ENCODE measurements at regions not wholly inside any gene's neighbourhood (a gene's known extent, or its start where the extent isn't known, plus 50 kb on each side); places are given as distances from the start of the nearest gene placed in this dataset.
A peak's percentile ranks its signal among the peaks of the same experiment; 100 is the strongest.
"Not testable (repeated sequence)": the region's sequence is repeated elsewhere in the genome, so short reads cannot be mapped to it uniquely, and the experiment has no call there.

GRCh38 chr20:23140991-23141390 is 54.9 kb upstream of the CD93 start:
- no peaks in the 10 kb centered on the region for H3K27me3 ChIP-seq
- no peak for TF ChIP-seq CTCF (IDR thresholded peaks at IDR 0.05)
- no peaks in the 10 kb centered on the region for H3K9me3 ChIP-seq
- DNase-seq (peak in 1 of 4 donors; percentile 34), ATAC-seq (no peak)
- H3K4me1 ChIP-seq, result peaks cover 14 to 88% of the 10 kb centered on the region in 2 donors
- H3K4me3 ChIP-seq, result no peak overlapping the region
- no peaks in the 10 kb centered on the region for H3K36me3 ChIP-seq
- peak overlapping the region in 1 of 2 donors; percentile 94 for H3K27ac ChIP-seq
- intact Hi-C loops (cut with DNase I), result no loop called here

- H3K9me3 ChIP-seq; H3K4me3 ChIP-seq; intact Hi-C loops (cut with DNase I); H3K27me3 ChIP-seq; H3K27ac ChIP-seq; DNase-seq; ATAC-seq; H3K36me3 ChIP-seq: not testable (repeated sequence)
- H3K4me1 ChIP-seq, result peaks cover 13 to 88% of the 10 kb centered on the region in 2 donors
Observed at GRCh38 chr20:23139984-23140383, 53.9 kb upstream of the CD93 start.

- Histone ChIP-seq H3K4me3 (no peak overlapping the region), H3K4me1 (peaks cover 10 to 88% of the 10 kb centered on the region in 2 donors), H3K36me3 (no peaks in the 10 kb centered on the region), H3K27ac (no peak overlapping the region), H3K27me3 (no peaks in the 10 kb centered on the region), H3K9me3 (no peaks in the 10 kb centered on the region)
- ATAC-seq (no peak), DNase-seq (peak in 1 of 4 donors; percentile 16)
- intact Hi-C loops (cut with DNase I), result no loop called here
- TF ChIP-seq CTCF (IDR thresholded peaks at IDR 0.05), result no peak
Observed at GRCh38 chr20:23139524-23139923, 53.4 kb upstream of the CD93 start.

GRCh38 chr20:23138682-23139081 is 52.6 kb upstream of the CD93 start:
- DNase-seq, result peak in 1 of 4 donors; percentile 14
- intact Hi-C loops (cut with DNase I), result no loop called here
- Histone ChIP-seq H3K9me3 (no peaks in the 10 kb centered on the region), H3K36me3 (no peaks in the 10 kb centered on the region), H3K27me3 (no peaks in the 10 kb centered on the region), H3K4me1 (peaks cover 10 to 88% of the 10 kb centered on the region in 2 donors), H3K4me3 (no peak overlapping the region), H3K27ac (no peak overlapping the region)
- ATAC-seq, result no peak
- TF ChIP-seq CTCF (IDR thresholded peaks at IDR 0.05), result no peak

- H3K9me3 ChIP-seq, result no peaks in the 10 kb centered on the region
- ATAC-seq, result no peak
Observed at GRCh38 chr20:23138226-23138625, 52.1 kb upstream of the CD93 start.

More at GRCh38 chr20:23138226-23138625, 52.1 kb upstream of the CD93 start:
- DNase-seq, result no peak
- H3K36me3 ChIP-seq, result no peaks in the 10 kb centered on the region
- no peaks in the 10 kb centered on the region for H3K27me3 ChIP-seq
- H3K27ac ChIP-seq, result no peak overlapping the region
- TF ChIP-seq CTCF (IDR thresholded peaks at IDR 0.05), result no peak
- intact Hi-C loops (cut with DNase I), result no loop called here
- H3K4me3 ChIP-seq, result no peak overlapping the region
- peaks cover 10 to 88% of the 10 kb centered on the region in 2 donors for H3K4me1 ChIP-seq
